K562 (cell line): ENCODE measurements at regions not wholly inside any gene's neighbourhood (a gene's known extent, or its start where the extent isn't known, plus 50 kb on each side); places are given as distances from the start of the nearest gene placed in this dataset.

Experiments used
- ETV5 ChIP-seq: sonication (generic); formaldehyde crosslinking; IDR thresholded peaks from 2 replicates; pipeline ENCODE4 v1.4.0; 2020; ENCODE audit warnings: low read depth, mild to moderate bottlenecking, missing genetic modification reagents
- HDAC6 ChIP-seq: IDR thresholded peaks from 2 replicates; pipeline ENCODE4 v1.6.1; 2012; ENCODE audit warnings: low read depth, mild to moderate bottlenecking, control low read depth, inconsistent platforms, low read length, moderate library complexity
- PCBP2 ChIP-seq: fragments of 200-400 bp; formaldehyde crosslinking; IDR thresholded peaks from 2 replicates; pipeline ENCODE4 v1.6.1; 2018; ENCODE audit warnings: low read length, low read depth, mild to moderate bottlenecking, moderate library complexity; ENCODE audit not compliant: poor library complexity, severe bottlenecking
- RBM14 ChIP-seq: fragments of 200-400 bp; formaldehyde crosslinking; IDR thresholded peaks from 2 replicates; pipeline ENCODE4 v1.6.1; 2018; ENCODE audit warnings: low read depth, mild to moderate bottlenecking, low read length, moderate library complexity, borderline replicate concordance; ENCODE audit not compliant: insufficient read depth
- REST ChIP-seq, 2 experiments: fragments of 450-650 bp; formaldehyde crosslinking in 1 of 2; IDR thresholded peaks; 2 replicates each; pipeline versions ENCODE4 v1.4.0 to v1.6.1; 2014 to 2020; ENCODE audit warnings: mild to moderate bottlenecking in 2 of 2, borderline replicate concordance in 1 of 2, low read depth in 1 of 2
- SMARCA4 ChIP-seq: fragments of 450-650 bp; IDR thresholded peaks from 2 replicates; pipeline ENCODE4 v1.6.1; 2016
- ZBTB11 ChIP-seq, 3 experiments: fragments of 200-800 bp in 1 of 3; fragments of 250-450 bp in 1 of 3; fragments of 450-650 bp in 1 of 3; sonication (Bioruptor Pico) in 1 of 3; sonication (Bioruptor generic) in 1 of 3; formaldehyde crosslinking in 1 of 3; IDR thresholded peaks; 2 replicates each; pipeline versions ENCODE4 v1.6.1 to v1.8.0; 2016 to 2022; ENCODE audit warnings: mild to moderate bottlenecking in 2 of 3, missing genetic modification characterization in 2 of 3, missing compliant biosample characterization in 1 of 3, moderate library complexity in 1 of 3
- ZNF589 ChIP-seq: fragments of 200-800 bp; sonication (Bioruptor generic); IDR thresholded peaks from 2 replicates; pipeline ENCODE4 v1.6.1; 2016; ENCODE audit warnings: low read depth, missing genetic modification characterization, missing compliant biosample characterization
- TF ChIP-seq, protein P1 (sequence below): fragments of 250-450 bp; sonication (Bioruptor Pico); IDR thresholded peaks from 2 replicates; pipeline ENCODE4 v1.8.0; 2022; ENCODE audit warnings: moderate library complexity, mild to moderate bottlenecking, inconsistent platforms

- TF ChIP-seq REST (IDR thresholded peaks at IDR 0.05; ENCODE audit: borderline replicate concordance) (peak; percentile 100), REST (CRISPR knock-in tag; IDR thresholded peaks at IDR 0.05; ENCODE audit: low read depth) (peak; percentile 98), PCBP2 (no peak), RBM14 (no peak), HDAC6 (no peak), ZBTB11 (CRISPR knock-in tag; IDR thresholded peaks at IDR 0.05) (peak in 1 of 3 experiments; percentile 54; a peak in 1 of 6 replicates), ZNF589 (CRISPR knock-in tag) (0 out of 2 replicates have a peak, but pooled peaks have one; percentile 65), ETV5 (CRISPR knock-in tag) (peak; percentile 67; the same call in 1 of the 2 replicates), SMARCA4 (no peak)
- TF ChIP-seq, protein P1, sequence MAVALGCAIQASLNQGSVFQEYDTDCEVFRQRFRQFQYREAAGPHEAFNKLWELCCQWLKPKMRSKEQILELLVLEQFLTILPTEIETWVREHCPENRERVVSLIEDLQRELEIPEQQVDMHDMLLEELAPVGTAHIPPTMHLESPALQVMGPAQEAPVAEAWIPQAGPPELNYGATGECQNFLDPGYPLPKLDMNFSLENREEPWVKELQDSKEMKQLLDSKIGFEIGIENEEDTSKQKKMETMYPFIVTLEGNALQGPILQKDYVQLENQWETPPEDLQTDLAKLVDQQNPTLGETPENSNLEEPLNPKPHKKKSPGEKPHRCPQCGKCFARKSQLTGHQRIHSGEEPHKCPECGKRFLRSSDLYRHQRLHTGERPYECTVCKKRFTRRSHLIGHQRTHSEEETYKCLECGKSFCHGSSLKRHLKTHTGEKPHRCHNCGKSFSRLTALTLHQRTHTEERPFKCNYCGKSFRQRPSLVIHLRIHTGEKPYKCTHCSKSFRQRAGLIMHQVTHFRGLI (CRISPR knock-in tag): 0 out of 2 replicates have a peak, but pooled peaks have one; percentile 38
Observed at GRCh38 chr2:41836948-41837347, 210.9 kb upstream of the PKDCC start (continued).
